ENCODE measurements at regions not wholly inside any gene's neighbourhood (a gene's known extent, or its start where the extent isn't known, plus 50 kb on each side); places are given as distances from the start of the nearest gene placed in this dataset.

- no peaks in the 10 kb centered on the region for H3K36me3 ChIP-seq (replicated peaks in 1 of 2; ENCODE audit: control insufficient read depth in 1 of 2, insufficient read depth in 2 of 2, low read length in 2 of 2)
- H3K27me3 ChIP-seq (ENCODE audit: control insufficient read depth in 1 of 2, insufficient read depth in 2 of 2, low read length in 2 of 2), result peaks cover 12 to 75% of the 10 kb centered on the region in 2 experiments; a peak in 4 of 5 replicates
- no peak overlapping the region for H3K4me3 ChIP-seq (replicated peaks in 1 of 3; ENCODE audit: insufficient read depth in 1 of 3, low read depth in 2 of 3, low read length in 3 of 3)
- H3K9ac ChIP-seq (ENCODE audit: insufficient read depth, low read depth, low read length), result no peak overlapping the region
- POLR2A ChIA-PET, result no interaction called here
- in situ Hi-C loops (cut with HindIII; ENCODE audit: extremely low pct_ligation_motif_present, low pct_unique_long_range_greater_than_20kb), result no loop called here
- no peak for FAIRE-seq
- 6% methylated on average over 4 of the region's 4 CpGs for WGBS (ENCODE audit: low lambda C conversion rate)
- no peaks in the 10 kb centered on the region for H4K20me1 ChIP-seq (ENCODE audit: insufficient read depth, low read length)
- H3K9me3 ChIP-seq (ENCODE audit: low read length), result no peaks in the 10 kb centered on the region
- no peaks in the 10 kb centered on the region for H3K79me2 ChIP-seq (ENCODE audit: insufficient read depth, low read length)
- peaks cover 9% of the 10 kb centered on the region for H3K4me1 ChIP-seq (ENCODE audit: insufficient read depth, low read length)
- no peak overlapping the region for H3K27ac ChIP-seq (ENCODE audit: extremely low read length, insufficient read depth, low read length)
- no peak overlapping the region for H2AFZ ChIP-seq (ENCODE audit: low read length)
- ATAC-seq, result no peak
- intact Hi-C loops (cut with micrococcal nuclease; ENCODE audit: unreplicated experiment), result no loop called here
- BruUV-seq (replicated peaks), result no TSS peak
- DNase-seq (ENCODE audit: low spot score), result no peak
- TF ChIP-seq TBX2 (CRISPR knock-in tag; IDR thresholded peaks at IDR 0.05; ENCODE audit: borderline replicate concordance), result no peak
- TF ChIP-seq NCOA1 (CRISPR knock-in tag; IDR thresholded peaks at IDR 0.05), result no peak
- TF ChIP-seq ZSCAN5A (CRISPR knock-in tag; IDR thresholded peaks at IDR 0.05; ENCODE audit: borderline replicate concordance), result no peak
- no peak for TF ChIP-seq THYN1 (CRISPR knock-in tag; IDR thresholded peaks at IDR 0.05; ENCODE audit: borderline replicate concordance, low read depth)
- no peak for TF ChIP-seq CHD4 (IDR thresholded peaks at IDR 0.05; ENCODE audit: borderline replicate concordance, low read length)
- no peak for TF ChIP-seq TERF1 (CRISPR knock-in tag; IDR thresholded peaks at IDR 0.05)
- TF ChIP-seq ZSCAN30 (CRISPR knock-in tag; IDR thresholded peaks at IDR 0.05), result no peak
- TF ChIP-seq KMT2B (CRISPR knock-in tag; IDR thresholded peaks at IDR 0.05), result no peak
- TF ChIP-seq NFIC (IDR thresholded peaks at IDR 0.05; ENCODE audit: low read length), result no peak
- TF ChIP-seq SMAD3 (CRISPR knock-in tag; IDR thresholded peaks at IDR 0.05), result no peak
- TF ChIP-seq, protein P1, sequence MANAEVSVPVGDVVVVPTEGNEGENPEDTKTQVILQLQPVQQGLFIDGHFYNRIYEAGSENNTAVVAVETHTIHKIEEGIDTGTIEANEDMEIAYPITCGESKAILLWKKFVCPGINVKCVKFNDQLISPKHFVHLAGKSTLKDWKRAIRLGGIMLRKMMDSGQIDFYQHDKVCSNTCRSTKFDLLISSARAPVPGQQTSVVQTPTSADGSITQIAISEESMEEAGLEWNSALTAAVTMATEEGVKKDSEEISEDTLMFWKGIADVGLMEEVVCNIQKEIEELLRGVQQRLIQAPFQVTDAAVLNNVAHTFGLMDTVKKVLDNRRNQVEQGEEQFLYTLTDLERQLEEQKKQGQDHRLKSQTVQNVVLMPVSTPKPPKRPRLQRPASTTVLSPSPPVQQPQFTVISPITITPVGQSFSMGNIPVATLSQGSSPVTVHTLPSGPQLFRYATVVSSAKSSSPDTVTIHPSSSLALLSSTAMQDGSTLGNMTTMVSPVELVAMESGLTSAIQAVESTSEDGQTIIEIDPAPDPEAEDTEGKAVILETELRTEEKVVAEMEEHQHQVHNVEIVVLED (CRISPR knock-in tag; IDR thresholded peaks at IDR 0.05; ENCODE audit: borderline replicate concordance), result no peak
- TF ChIP-seq NR0B2 (CRISPR knock-in tag; IDR thresholded peaks at IDR 0.05), result no peak
- TF ChIP-seq FOSL2 (CRISPR knock-in tag; IDR thresholded peaks at IDR 0.05), result no peak
- CTCF ChIA-PET (ENCODE audit: low intra/inter-chr PET ratio, low total read pairs), result no interaction called here
- no peak overlapping the region for H3K4me2 ChIP-seq (ENCODE audit: low read depth, low read length)
Measured at GRCh38 chr17:77615703-77616253, 342.7 kb upstream of the TNRC6C start.

All from HepG2 (cell line).